Natural killer cell (primary cell): ENCODE measurements at regions not wholly inside any gene's neighbourhood (a gene's known extent, or its start where the extent isn't known, plus 50 kb on each side); places are given as distances from the start of the nearest gene placed in this dataset.
A peak's percentile ranks its signal among the peaks of the same experiment; 100 is the strongest.

Experiments
- ATAC-seq, 3 donors: fragments of 150-1000 bp in 2 of 3; fragments of 200-7000 bp in 1 of 3; cut with Tn5 transposase; 1 replicate in 1 of 3; 2 replicates in 2 of 3; pipeline ENCODE4 v1.10.0; 2021; ENCODE audit warnings: mild to moderate bottlenecking in 2 of 3, moderate library complexity in 2 of 3
- DNase-seq, 2 donors: peaks; one replicate each; pipeline versions ENCODE4 v3.0.0 to v3.0.0-alpha.2; 2013 to 2021; ENCODE audit warnings: mixed read lengths in 1 of 2
- H3K27ac ChIP-seq: one replicate; pipeline ENCODE4 v1.5.1; 2013; ENCODE audit warnings: mild to moderate bottlenecking, low read length
- H3K27me3 ChIP-seq: one replicate; pipeline ENCODE4 v1.6.1; 2013; ENCODE audit warnings: low read length; ENCODE audit not compliant: control insufficient read depth, insufficient read depth
- H3K36me3 ChIP-seq: one replicate; pipeline ENCODE4 v1.6.1; 2013; ENCODE audit warnings: low read length; ENCODE audit not compliant: control insufficient read depth, insufficient read depth
- H3K4me1 ChIP-seq: one replicate; pipeline ENCODE4 v1.6.1; 2013; ENCODE audit warnings: low read length; ENCODE audit not compliant: control insufficient read depth, insufficient read depth
- H3K4me3 ChIP-seq: one replicate; pipeline ENCODE4 v1.5.1; 2013; ENCODE audit warnings: low read length
- H3K9me3 ChIP-seq: one replicate; pipeline ENCODE4 v1.6.1; 2013; ENCODE audit warnings: low read length; ENCODE audit not compliant: control insufficient read depth, insufficient read depth
- H3K27ac Mint-ChIP-seq, 2 donors: one replicate each; pipeline ENCODE4 v1.8.0; 2022; ENCODE audit warnings: mild to moderate bottlenecking in 2 of 2, mixed read lengths in 2 of 2, moderate library complexity in 1 of 2
- H3K27me3 Mint-ChIP-seq, 2 donors: one replicate each; pipeline ENCODE4 v1.8.0; 2022; ENCODE audit warnings: low read depth in 2 of 2, mixed read lengths in 2 of 2
- H3K36me3 Mint-ChIP-seq: one replicate; pipeline ENCODE4 v1.8.0; 2022; ENCODE audit warnings: mixed read lengths
- H3K4me1 Mint-ChIP-seq, 2 donors: one replicate each; pipeline ENCODE4 v1.8.0; 2022; ENCODE audit warnings: mixed read lengths in 2 of 2
- H3K4me3 Mint-ChIP-seq: one replicate; pipeline ENCODE4 v1.8.0; 2022; ENCODE audit warnings: mild to moderate bottlenecking, moderate library complexity, mixed read lengths
- H3K9me3 Mint-ChIP-seq, 2 donors: one replicate each; pipeline ENCODE4 v1.8.0; 2022; ENCODE audit warnings: mixed read lengths in 2 of 2
- WGBS: methylation state at CpG from one replicate; pipeline ENCODE4 v1.1.7; 2013; ENCODE audit warnings: missing lambda C conversion rate; ENCODE audit not compliant: insufficient coverage; 5-methylcytosine and 5-hydroxymethylcytosine counted together
- intact Hi-C: fragments of 100-400 bp; cut with micrococcal nuclease; formaldehyde crosslinking; loops from one replicate; pipeline ENCODE4 v1.14.2; 2022
- TF ChIP-seq, protein P1 (sequence below): fragments of 200-600 bp; IDR thresholded peaks from one replicate; pipeline ENCODE4 v1.8.0; 2022; ENCODE audit warnings: antibody characterized with exemption

GRCh38 chr1:30198795-30199403 is 524.5 kb downstream of the MATN1 start:
- Histone ChIP-seq H3K9me3 (no peaks in the 10 kb centered on the region), H3K4me1 (peaks cover 12% of the 10 kb centered on the region), H3K36me3 (no peaks in the 10 kb centered on the region), H3K27me3 (no peaks in the 10 kb centered on the region), H3K27ac (no peak overlapping the region), H3K4me3 (no peak overlapping the region)
- ATAC-seq: no peak
- peaks cover 16 to 45% of the 10 kb centered on the region in 2 donors for H3K4me1 Mint-ChIP-seq
- peaks cover 0 to 4% of the 10 kb centered on the region in 2 donors for H3K27me3 Mint-ChIP-seq
- no peaks in the 10 kb centered on the region for H3K36me3 Mint-ChIP-seq
- no peak for DNase-seq
- no peak overlapping the region for H3K4me3 Mint-ChIP-seq
- peaks cover 0 to 2% of the 10 kb centered on the region in 2 donors for H3K9me3 Mint-ChIP-seq
- H3K27ac Mint-ChIP-seq: no peak overlapping the region
- intact Hi-C loops: no loop called here
- WGBS: 82% methylated on average over 6 of the region's 6 CpGs
- TF ChIP-seq, protein P1, sequence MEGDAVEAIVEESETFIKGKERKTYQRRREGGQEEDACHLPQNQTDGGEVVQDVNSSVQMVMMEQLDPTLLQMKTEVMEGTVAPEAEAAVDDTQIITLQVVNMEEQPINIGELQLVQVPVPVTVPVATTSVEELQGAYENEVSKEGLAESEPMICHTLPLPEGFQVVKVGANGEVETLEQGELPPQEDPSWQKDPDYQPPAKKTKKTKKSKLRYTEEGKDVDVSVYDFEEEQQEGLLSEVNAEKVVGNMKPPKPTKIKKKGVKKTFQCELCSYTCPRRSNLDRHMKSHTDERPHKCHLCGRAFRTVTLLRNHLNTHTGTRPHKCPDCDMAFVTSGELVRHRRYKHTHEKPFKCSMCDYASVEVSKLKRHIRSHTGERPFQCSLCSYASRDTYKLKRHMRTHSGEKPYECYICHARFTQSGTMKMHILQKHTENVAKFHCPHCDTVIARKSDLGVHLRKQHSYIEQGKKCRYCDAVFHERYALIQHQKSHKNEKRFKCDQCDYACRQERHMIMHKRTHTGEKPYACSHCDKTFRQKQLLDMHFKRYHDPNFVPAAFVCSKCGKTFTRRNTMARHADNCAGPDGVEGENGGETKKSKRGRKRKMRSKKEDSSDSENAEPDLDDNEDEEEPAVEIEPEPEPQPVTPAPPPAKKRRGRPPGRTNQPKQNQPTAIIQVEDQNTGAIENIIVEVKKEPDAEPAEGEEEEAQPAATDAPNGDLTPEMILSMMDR: no peak

GRCh38 chr1:30198451-30198760 is 525.0 kb downstream of the MATN1 start:
- intact Hi-C loops: no loop called here
- Histone ChIP-seq H3K4me1 (peaks cover 12% of the 10 kb centered on the region), H3K27ac (no peak overlapping the region), H3K4me3 (no peak overlapping the region), H3K27me3 (no peaks in the 10 kb centered on the region), H3K36me3 (no peaks in the 10 kb centered on the region), H3K9me3 (no peaks in the 10 kb centered on the region)
- DNase-seq (no peak), ATAC-seq (no peak)
- Mint-ChIP-seq H3K36me3 (no peaks in the 10 kb centered on the region), H3K9me3 (peaks cover 0 to 2% of the 10 kb centered on the region in 2 donors), H3K4me3 (no peak overlapping the region), H3K4me1 (peaks cover 21 to 50% of the 10 kb centered on the region in 2 donors), H3K27ac (peak overlapping the region in 1 of 2 donors; percentile 52), H3K27me3 (peaks cover 0 to 4% of the 10 kb centered on the region in 2 donors)
- TF ChIP-seq, protein P1: no peak
- WGBS: 89% methylated on average over 2 of the region's 2 CpGs

DNA sequence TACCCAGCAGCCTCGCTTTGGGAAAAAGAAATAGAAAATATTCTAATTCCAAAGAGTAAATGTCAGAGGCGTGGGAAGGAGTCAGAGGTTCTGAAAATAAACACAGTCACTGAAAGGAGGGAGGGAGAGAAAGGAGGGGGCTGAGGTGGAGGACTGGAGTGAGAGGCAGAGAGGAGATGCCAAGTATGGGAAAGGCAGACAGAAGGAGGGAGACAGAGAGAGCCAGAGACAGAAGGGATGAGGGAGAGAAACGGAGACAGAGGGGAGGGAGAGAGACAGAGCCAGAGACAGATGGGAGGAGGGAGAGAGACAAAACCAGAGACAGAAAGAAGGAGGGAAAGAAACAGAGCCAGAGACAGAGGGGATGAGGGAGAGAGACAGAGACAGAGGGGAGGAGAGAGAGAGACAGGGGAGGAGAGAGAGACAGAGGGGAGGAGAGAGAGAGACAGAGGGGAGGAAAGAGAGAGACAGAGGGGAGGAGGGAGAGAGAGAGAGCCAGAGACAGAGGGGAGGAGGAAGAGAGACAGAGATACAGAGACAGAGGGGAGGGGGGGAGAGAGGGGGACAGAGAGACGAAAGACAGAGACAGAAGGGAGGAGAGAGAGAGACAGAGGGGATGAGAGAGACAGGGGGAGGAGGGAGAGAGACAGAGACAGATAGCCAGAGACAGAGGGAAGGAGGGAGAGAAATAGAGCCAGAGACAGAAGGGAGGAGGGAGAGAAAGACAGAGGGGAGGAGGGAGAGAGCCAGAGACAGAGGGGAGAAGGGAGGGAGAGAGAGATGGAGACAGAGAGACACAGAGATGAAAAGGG is 525.5 kb downstream of the MATN1 start:
- no peak overlapping the region for H3K4me3 Mint-ChIP-seq
- WGBS: 55% methylated on average over 3 of the region's 4 CpGs

More for the DNA sequence above, 525.5 kb downstream of the MATN1 start:
- H3K9me3 Mint-ChIP-seq: peaks cover 0 to 2% of the 10 kb centered on the region in 2 donors
- Histone ChIP-seq H3K4me3 (no peak overlapping the region), H3K36me3 (no peaks in the 10 kb centered on the region), H3K27me3 (no peaks in the 10 kb centered on the region), H3K27ac (no peak overlapping the region), H3K9me3 (no peaks in the 10 kb centered on the region), H3K4me1 (peaks cover 15% of the 10 kb centered on the region)
- H3K27me3 Mint-ChIP-seq: peaks cover 0 to 4% of the 10 kb centered on the region in 2 donors
- ATAC-seq: no peak
- TF ChIP-seq, protein P1: no peak
- intact Hi-C loops: no loop called here
- DNase-seq: no peak
- H3K27ac Mint-ChIP-seq: peak overlapping the region in 1 of 2 donors; percentile 52
- peaks cover 27 to 56% of the 10 kb centered on the region in 2 donors for H3K4me1 Mint-ChIP-seq
- H3K36me3 Mint-ChIP-seq: no peaks in the 10 kb centered on the region
